DND-41 (cell line): ENCODE measurements at regions not wholly inside any gene's neighbourhood (a gene's known extent, or its start where the extent isn't known, plus 50 kb on each side); places are given as distances from the start of the nearest gene placed in this dataset.

Source experiments
- ATAC-seq: fragments of 200-7000 bp; cut with Tn5 transposase; 3 replicates; pipeline ENCODE4 v1.9.1; 2021; ENCODE audit warnings: low read depth; ENCODE audit not compliant: insufficient read depth
- DNase-seq: peaks from one replicate; pipeline ENCODE4 v3.0.0-alpha.2; 2020
- H2AFZ ChIP-seq: 2 replicates; pipeline ENCODE4 v1.6.0; 2012; ENCODE audit warnings: low read depth, low read length
- H3K27ac ChIP-seq: 2 replicates; pipeline ENCODE4 v1.5.1; 2012; ENCODE audit warnings: low read length, inconsistent platforms
- H3K27me3 ChIP-seq: fragments of 200-600 bp; sonication (generic); 2 replicates; pipeline ENCODE4 v1.6.0; 2012; ENCODE audit warnings: low read length, mild to moderate bottlenecking, inconsistent platforms; ENCODE audit not compliant: insufficient read depth, poor library complexity
- H3K36me3 ChIP-seq: 2 replicates; pipeline ENCODE4 v1.5.1; 2012; ENCODE audit warnings: low read length, inconsistent platforms; ENCODE audit not compliant: insufficient read depth
- H3K4me1 ChIP-seq: 2 replicates; pipeline ENCODE4 v1.5.1; 2012; ENCODE audit warnings: mild to moderate bottlenecking, low read length; ENCODE audit not compliant: insufficient read depth
- H3K4me2 ChIP-seq: 2 replicates; pipeline ENCODE4 v1.6.0; 2012; ENCODE audit warnings: mild to moderate bottlenecking, moderate library complexity, low read length, inconsistent platforms; ENCODE audit not compliant: insufficient read depth
- H3K4me3 ChIP-seq, 2 experiments: fragments of 200-600 bp in 1 of 2; shearing (Covaris generic) in 1 of 2; 2 replicates each; pipeline ENCODE4 v1.5.1; 2012 to 2016; ENCODE audit warnings: inconsistent platforms in 2 of 2, low read length in 2 of 2, mild to moderate bottlenecking in 2 of 2, low read depth in 1 of 2, moderate library complexity in 1 of 2
- H3K79me2 ChIP-seq: 2 replicates; pipeline ENCODE4 v1.6.0; 2012; ENCODE audit warnings: low read length, inconsistent platforms; ENCODE audit not compliant: insufficient read depth
- H3K9ac ChIP-seq: 2 replicates; pipeline ENCODE4 v1.6.0; 2012; ENCODE audit warnings: low read depth, mild to moderate bottlenecking, inconsistent platforms, low read length, moderate library complexity
- H3K9me3 ChIP-seq: 2 replicates; pipeline ENCODE4 v1.5.1; 2012; ENCODE audit warnings: low read length, moderate library complexity, mild to moderate bottlenecking, inconsistent platforms; ENCODE audit not compliant: insufficient read depth, severe bottlenecking
- H4K20me1 ChIP-seq: 2 replicates; pipeline ENCODE4 v1.6.0; 2012; ENCODE audit warnings: low read length; ENCODE audit not compliant: insufficient read depth
- EZH2 ChIP-seq: IDR thresholded peaks from 3 replicates; pipeline ENCODE4 v1.6.1; 2012; ENCODE audit warnings: borderline replicate concordance, low read depth, mild to moderate bottlenecking, moderate library complexity, low read length, inconsistent platforms; ENCODE audit not compliant: severe bottlenecking
- TF ChIP-seq, protein P1 (sequence below): IDR thresholded peaks from 2 replicates; pipeline ENCODE4 v1.5.1; 2012; ENCODE audit warnings: borderline replicate concordance, low read length, moderate library complexity, mild to moderate bottlenecking; ENCODE audit not compliant: poor library complexity, severe bottlenecking; ENCODE audit errors: extremely low read depth

DNA sequence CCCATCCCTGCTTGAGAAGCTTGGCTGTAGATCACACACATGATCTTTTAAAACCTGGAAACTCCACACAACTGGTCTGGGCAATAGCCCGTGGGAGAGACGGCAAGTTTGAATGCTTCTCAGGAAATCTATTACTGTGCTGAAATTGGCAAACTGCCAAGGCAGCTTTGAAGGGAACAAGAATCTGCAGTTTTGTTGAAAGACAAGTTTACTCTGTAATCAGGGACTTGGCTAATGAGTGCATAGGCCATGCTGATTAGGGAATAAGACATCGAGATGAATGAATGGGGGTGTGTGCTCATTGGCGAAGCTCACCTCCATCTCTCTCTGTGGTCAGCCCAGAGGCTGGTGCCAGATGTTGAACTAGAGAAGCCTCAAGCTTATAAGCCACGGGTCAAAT, 218.8 kb downstream of the HIPK3 start:
- Histone ChIP-seq H3K4me1 (no peaks in the 10 kb centered on the region), H3K36me3 (no peaks in the 10 kb centered on the region), H3K4me2 (no peak overlapping the region), H3K9me3 (no peaks in the 10 kb centered on the region), H3K27ac (no peak overlapping the region), H3K79me2 (no peaks in the 10 kb centered on the region), H2AFZ (no peak overlapping the region), H3K4me3 (no peak overlapping the region), H4K20me1 (no peaks in the 10 kb centered on the region), H3K9ac (no peak overlapping the region), H3K27me3 (peaks cover 10% of the 10 kb centered on the region)
- no peak for DNase-seq
- no peak for ATAC-seq
- TF ChIP-seq EZH2, result no peak
- TF ChIP-seq, protein P1, sequence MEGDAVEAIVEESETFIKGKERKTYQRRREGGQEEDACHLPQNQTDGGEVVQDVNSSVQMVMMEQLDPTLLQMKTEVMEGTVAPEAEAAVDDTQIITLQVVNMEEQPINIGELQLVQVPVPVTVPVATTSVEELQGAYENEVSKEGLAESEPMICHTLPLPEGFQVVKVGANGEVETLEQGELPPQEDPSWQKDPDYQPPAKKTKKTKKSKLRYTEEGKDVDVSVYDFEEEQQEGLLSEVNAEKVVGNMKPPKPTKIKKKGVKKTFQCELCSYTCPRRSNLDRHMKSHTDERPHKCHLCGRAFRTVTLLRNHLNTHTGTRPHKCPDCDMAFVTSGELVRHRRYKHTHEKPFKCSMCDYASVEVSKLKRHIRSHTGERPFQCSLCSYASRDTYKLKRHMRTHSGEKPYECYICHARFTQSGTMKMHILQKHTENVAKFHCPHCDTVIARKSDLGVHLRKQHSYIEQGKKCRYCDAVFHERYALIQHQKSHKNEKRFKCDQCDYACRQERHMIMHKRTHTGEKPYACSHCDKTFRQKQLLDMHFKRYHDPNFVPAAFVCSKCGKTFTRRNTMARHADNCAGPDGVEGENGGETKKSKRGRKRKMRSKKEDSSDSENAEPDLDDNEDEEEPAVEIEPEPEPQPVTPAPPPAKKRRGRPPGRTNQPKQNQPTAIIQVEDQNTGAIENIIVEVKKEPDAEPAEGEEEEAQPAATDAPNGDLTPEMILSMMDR, result no peak

DNA sequence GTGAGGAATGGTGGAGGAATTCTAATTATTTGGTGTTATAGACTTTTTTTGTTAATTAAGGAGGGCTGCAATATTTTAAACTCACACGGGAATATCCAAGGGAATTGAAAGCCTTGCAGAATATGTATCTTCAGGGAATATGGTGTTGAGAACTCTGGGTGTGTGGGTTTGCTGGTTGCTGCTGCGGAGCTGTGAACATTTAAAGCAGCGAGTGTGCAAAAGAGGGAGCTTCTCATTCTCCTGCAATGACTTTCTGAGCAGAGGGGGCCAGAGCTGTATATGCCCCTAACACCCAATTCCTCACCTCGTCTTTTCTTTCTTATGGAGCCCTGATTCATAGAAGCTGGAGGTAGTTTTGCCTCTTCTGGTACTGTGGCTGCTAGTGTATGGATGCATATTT, 217.7 kb downstream of the HIPK3 start:
- Histone ChIP-seq H3K4me3 (no peak overlapping the region), H3K27ac (no peak overlapping the region), H3K36me3 (no peaks in the 10 kb centered on the region), H4K20me1 (no peaks in the 10 kb centered on the region), H3K79me2 (no peaks in the 10 kb centered on the region), H3K4me2 (no peak overlapping the region), H2AFZ (no peak overlapping the region), H3K4me1 (no peaks in the 10 kb centered on the region), H3K27me3 (peaks cover 5% of the 10 kb centered on the region), H3K9me3 (no peaks in the 10 kb centered on the region), H3K9ac (no peak overlapping the region)
- TF ChIP-seq, protein P1, result no peak
- no peak for TF ChIP-seq EZH2
- DNase-seq (no peak), ATAC-seq (no peak)

DNA sequence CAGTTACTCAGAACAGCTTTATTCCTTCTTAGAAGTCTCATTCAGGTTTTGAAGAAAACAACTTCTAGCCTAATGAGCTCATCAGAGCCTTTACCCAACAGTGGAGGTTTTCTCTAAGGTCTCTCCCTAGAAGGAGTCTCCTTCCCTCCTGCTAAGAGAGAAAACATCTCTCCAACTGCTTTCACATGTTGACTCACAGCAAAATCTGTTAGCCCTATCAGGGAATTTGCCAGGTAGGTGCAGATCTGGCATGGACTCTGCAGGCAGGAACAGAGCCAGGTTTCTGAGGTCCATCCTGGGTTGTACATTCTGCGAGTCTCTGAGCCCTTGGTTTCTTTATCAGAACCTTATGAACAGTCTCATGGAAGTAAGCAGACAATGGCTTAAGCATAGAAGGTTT, 214.4 kb downstream of the HIPK3 start:
- Histone ChIP-seq H3K9ac (no peak overlapping the region), H3K4me3 (no peak overlapping the region), H3K4me2 (no peak overlapping the region), H2AFZ (no peak overlapping the region), H3K9me3 (no peaks in the 10 kb centered on the region), H4K20me1 (no peaks in the 10 kb centered on the region), H3K79me2 (no peaks in the 10 kb centered on the region), H3K27ac (no peak overlapping the region), H3K27me3 (peaks cover 5% of the 10 kb centered on the region), H3K4me1 (no peaks in the 10 kb centered on the region), H3K36me3 (no peaks in the 10 kb centered on the region)
- ATAC-seq, result no peak
- TF ChIP-seq, protein P1, result no peak
- no peak for TF ChIP-seq EZH2
- DNase-seq, result no peak

DNA sequence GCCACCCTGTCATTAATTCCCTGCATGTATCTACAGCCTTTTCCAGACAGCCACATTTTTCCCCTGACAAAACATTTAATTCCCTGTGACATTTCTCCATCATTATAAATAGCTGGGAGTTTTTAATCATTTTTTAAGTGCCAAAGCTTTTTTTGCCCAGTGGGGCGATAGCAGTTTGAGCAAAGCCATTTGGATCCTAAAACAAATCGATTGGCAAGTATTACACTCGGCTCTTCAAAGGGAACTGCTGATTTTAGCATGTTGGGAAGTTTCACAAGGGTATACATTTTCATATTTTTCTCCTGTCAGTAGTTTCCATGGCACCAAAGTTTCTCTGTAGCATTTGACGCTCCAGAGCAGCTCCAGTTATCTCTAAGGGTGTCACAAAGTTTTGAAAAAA, 210.8 kb downstream of the HIPK3 start:
- no peaks in the 10 kb centered on the region for H3K4me1 ChIP-seq
- TF ChIP-seq, protein P1, result no peak
- TF ChIP-seq EZH2, result no peak
- H3K27me3 ChIP-seq, result no peaks in the 10 kb centered on the region
- no peak for ATAC-seq
- H3K36me3 ChIP-seq, result no peaks in the 10 kb centered on the region
- DNase-seq, result no peak
- no peak overlapping the region for H3K9ac ChIP-seq
- H3K4me3 ChIP-seq, result no peak overlapping the region
- H2AFZ ChIP-seq, result no peak overlapping the region
- H3K9me3 ChIP-seq, result no peaks in the 10 kb centered on the region
- H4K20me1 ChIP-seq, result no peaks in the 10 kb centered on the region
- no peak overlapping the region for H3K27ac ChIP-seq
- no peaks in the 10 kb centered on the region for H3K79me2 ChIP-seq
- no peak overlapping the region for H3K4me2 ChIP-seq
